GM18867 (cell line): ENCODE measurements at regions not wholly inside any gene's neighbourhood (a gene's known extent, or its start where the extent isn't known, plus 50 kb on each side); places are given as distances from the start of the nearest gene placed in this dataset.
"Not testable (repeated sequence)": the region's sequence is repeated elsewhere in the genome, so short reads cannot be mapped to it uniquely, and the experiment has no call there.

Experiments
- ATAC-seq: cut with Tn5 transposase; IDR thresholded peaks from one replicate; pipeline ENCODE4 v1.9.1; 2021; ENCODE audit warnings: mild to moderate bottlenecking, moderate library complexity; ENCODE audit not compliant: unreplicated experiment

- no peak for ATAC-seq
These were observed 161.8 kb downstream of the EDEM1 start for GRCh38 chr3:5349343-5349742.

GRCh38 chr3:5357089-5357488 lies 169.6 kb downstream of the EDEM1 start:
- ATAC-seq = no peak

GRCh38 chr3:5358911-5359310 lies 171.4 kb downstream of the EDEM1 start:
- no peak for ATAC-seq

GRCh38 chr3:5360453-5360852 lies 172.9 kb downstream of the EDEM1 start:
- no peak for ATAC-seq

- no peak for ATAC-seq
These were observed 179.2 kb downstream of the EDEM1 start for GRCh38 chr3:5366746-5367145.

- ATAC-seq = not testable (repeated sequence)
These were observed 184.0 kb downstream of the EDEM1 start for GRCh38 chr3:5371555-5371954.

GRCh38 chr3:5376761-5377160 lies 189.3 kb downstream of the EDEM1 start:
- ATAC-seq = no peak

- not testable (repeated sequence) for ATAC-seq
These were observed 191.8 kb downstream of the EDEM1 start for GRCh38 chr3:5379266-5379665.

GRCh38 chr3:5383486-5384263 lies 196.2 kb downstream of the EDEM1 start:
- ATAC-seq = not testable (repeated sequence)

- ATAC-seq = no peak
These were observed 197.2 kb downstream of the EDEM1 start for GRCh38 chr3:5384557-5385236.

GRCh38 chr3:5388091-5388490 lies 200.6 kb downstream of the EDEM1 start:
- ATAC-seq = no peak

GRCh38 chr3:5389057-5389456 lies 201.6 kb downstream of the EDEM1 start:
- ATAC-seq = no peak

GRCh38 chr3:5390221-5390620 lies 202.7 kb downstream of the EDEM1 start:
- peak; percentile 85 for ATAC-seq

- no peak for ATAC-seq
These were observed 203.6 kb downstream of the EDEM1 start for GRCh38 chr3:5390936-5391625.

GRCh38 chr3:5401002-5401401 lies 213.5 kb downstream of the EDEM1 start:
- ATAC-seq = no peak

GRCh38 chr3:5404718-5405117 lies 217.2 kb downstream of the EDEM1 start:
- no peak for ATAC-seq

GRCh38 chr3:5411786-5412185 lies 224.3 kb downstream of the EDEM1 start:
- ATAC-seq = no peak

- ATAC-seq = no peak
These were observed 235.6 kb downstream of the EDEM1 start for GRCh38 chr3:5423076-5423475.

GRCh38 chr3:5423523-5423922 lies 236.0 kb downstream of the EDEM1 start:
- ATAC-seq = no peak

- no peak for ATAC-seq
These were observed 237.9 kb downstream of the EDEM1 start for GRCh38 chr3:5425371-5425770.

- peak; percentile 51 for ATAC-seq
These were observed 238.8 kb downstream of the EDEM1 start for GRCh38 chr3:5426094-5426883.
